ENCODE measurements at regions not wholly inside any gene's neighbourhood (a gene's known extent, or its start where the extent isn't known, plus 50 kb on each side); places are given as distances from the start of the nearest gene placed in this dataset.

DNA sequence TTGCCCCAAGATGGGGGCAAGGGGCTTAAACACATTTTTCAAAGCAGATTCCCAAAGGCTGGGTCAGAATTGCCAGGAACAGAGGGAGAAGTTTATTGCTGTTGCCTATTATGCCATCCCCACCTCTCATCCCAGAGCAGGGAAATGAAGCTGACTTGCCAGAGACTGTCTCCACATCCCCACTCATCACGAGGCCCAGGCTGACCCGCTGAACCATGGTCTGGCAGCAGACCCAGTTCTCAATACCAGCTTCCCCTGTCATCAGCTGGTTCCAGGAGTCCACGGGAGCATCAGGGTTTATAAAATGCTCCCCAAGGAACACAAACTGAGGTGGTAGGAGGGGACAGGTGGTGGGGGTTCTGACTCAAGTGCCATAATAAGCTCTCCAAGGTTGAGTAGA is 605.9 kb downstream of the NPHP4 start:
- ATAC-seq, result no peak
- BruUV-seq (replicated peaks), result no TSS peak
- Histone ChIP-seq H3K4me1 (ENCODE audit: control insufficient read depth in 1 of 2, insufficient read depth in 2 of 2, low read length in 2 of 2) (peaks cover 0 to 17% of the 10 kb centered on the region in 2 experiments; a peak in 1 of 4 replicates), H4K20me1 (ENCODE audit: insufficient read depth) (no peaks in the 10 kb centered on the region), H3K9me3 (ENCODE audit: control insufficient read depth in 1 of 2, insufficient read depth in 1 of 2, low read depth in 1 of 2, low read length in 2 of 2) (0 out of 4 replicates have a peak, but pooled peaks cover 0 to 6% of the 10 kb centered on the region in 2 experiments), H3K9me2 (ENCODE audit: insufficient read depth) (no peaks in the 10 kb centered on the region), H3K79me2 (ENCODE audit: insufficient read depth, low read length) (no peaks in the 10 kb centered on the region), H3K9ac (ENCODE audit: low read length) (no peak overlapping the region), H2AFZ (ENCODE audit: low read depth, low read length, poor library complexity, severe bottlenecking) (no peak overlapping the region), H3K36me3 (ENCODE audit: control insufficient read depth in 1 of 2, insufficient read depth in 2 of 2, low read length in 2 of 2) (no peaks in the 10 kb centered on the region), H3K4me3 (replicated peaks in 1 of 2; ENCODE audit: low read depth in 1 of 2, low read length in 2 of 2) (no peak overlapping the region), H3K27ac (ENCODE audit: low read depth, low read length) (no peak overlapping the region), H3K27me3 (ENCODE audit: insufficient read depth, low read length) (no peaks in the 10 kb centered on the region), H3K4me2 (ENCODE audit: low read length) (no peak overlapping the region)
- ChIA-PET CTCF (no interaction called here), POLR2A (no interaction called here), RAD21 (ENCODE audit: low non-redundant PET in 1 of 2, low total read pairs in 2 of 2, uncharacterized antibody in 2 of 2, unreplicated experiment in 2 of 2) (no interaction called here)
- TF ChIP-seq FOSL1 (IDR thresholded peaks at IDR 0.05; ENCODE audit: low read depth), result no peak
- TF ChIP-seq EGR1 (IDR thresholded peaks at IDR 0.05; ENCODE audit: low read depth), result no peak
- TF ChIP-seq SRF (IDR thresholded peaks at IDR 0.05; ENCODE audit: low read depth), result no peak
- TF ChIP-seq, protein P1, sequence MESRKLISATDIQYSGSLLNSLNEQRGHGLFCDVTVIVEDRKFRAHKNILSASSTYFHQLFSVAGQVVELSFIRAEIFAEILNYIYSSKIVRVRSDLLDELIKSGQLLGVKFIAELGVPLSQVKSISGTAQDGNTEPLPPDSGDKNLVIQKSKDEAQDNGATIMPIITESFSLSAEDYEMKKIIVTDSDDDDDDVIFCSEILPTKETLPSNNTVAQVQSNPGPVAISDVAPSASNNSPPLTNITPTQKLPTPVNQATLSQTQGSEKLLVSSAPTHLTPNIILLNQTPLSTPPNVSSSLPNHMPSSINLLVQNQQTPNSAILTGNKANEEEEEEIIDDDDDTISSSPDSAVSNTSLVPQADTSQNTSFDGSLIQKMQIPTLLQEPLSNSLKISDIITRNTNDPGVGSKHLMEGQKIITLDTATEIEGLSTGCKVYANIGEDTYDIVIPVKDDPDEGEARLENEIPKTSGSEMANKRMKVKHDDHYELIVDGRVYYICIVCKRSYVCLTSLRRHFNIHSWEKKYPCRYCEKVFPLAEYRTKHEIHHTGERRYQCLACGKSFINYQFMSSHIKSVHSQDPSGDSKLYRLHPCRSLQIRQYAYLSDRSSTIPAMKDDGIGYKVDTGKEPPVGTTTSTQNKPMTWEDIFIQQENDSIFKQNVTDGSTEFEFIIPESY (IDR thresholded peaks at IDR 0.05; ENCODE audit: extremely low read depth, insufficient replicate concordance, low read length), result no peak
- TF ChIP-seq POLR2AphosphoS5 (IDR thresholded peaks at IDR 0.05; ENCODE audit: low read depth, low read length), result no peak
- no peak for TF ChIP-seq CBX3 (IDR thresholded peaks at IDR 0.05; ENCODE audit: low read depth)
- no peak for TF ChIP-seq POLR2A (IDR thresholded peaks at IDR 0.05; ENCODE audit: borderline replicate concordance, extremely low read depth, insufficient read depth, insufficient read length)
- no peak for TF ChIP-seq SIN3A (IDR thresholded peaks at IDR 0.05; ENCODE audit: low read depth)
- TF ChIP-seq, protein P2, sequence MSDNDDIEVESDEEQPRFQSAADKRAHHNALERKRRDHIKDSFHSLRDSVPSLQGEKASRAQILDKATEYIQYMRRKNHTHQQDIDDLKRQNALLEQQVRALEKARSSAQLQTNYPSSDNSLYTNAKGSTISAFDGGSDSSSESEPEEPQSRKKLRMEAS (IDR thresholded peaks at IDR 0.05), result no peak
- TF ChIP-seq, protein P3, sequence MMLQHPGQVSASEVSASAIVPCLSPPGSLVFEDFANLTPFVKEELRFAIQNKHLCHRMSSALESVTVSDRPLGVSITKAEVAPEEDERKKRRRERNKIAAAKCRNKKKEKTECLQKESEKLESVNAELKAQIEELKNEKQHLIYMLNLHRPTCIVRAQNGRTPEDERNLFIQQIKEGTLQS (IDR thresholded peaks at IDR 0.05), result no peak
- TF ChIP-seq ZNF274 (IDR thresholded peaks at IDR 0.05; ENCODE audit: low read depth, low read length), result no peak
- TF ChIP-seq ZFX (IDR thresholded peaks at IDR 0.05), result no peak
- DNase-seq (ENCODE audit: low read depth, low spot score), result no peak
- intact Hi-C loops (cut with micrococcal nuclease), result no loop called here

Data from HCT116 (cell line).